Neural cell (in vitro differentiated cells): ENCODE measurements at regions not wholly inside any gene's neighbourhood (a gene's known extent, or its start where the extent isn't known, plus 50 kb on each side); places are given as distances from the start of the nearest gene placed in this dataset.

Source experiments
- H2AFZ ChIP-seq: fragments of 200-600, 300-800 bp; sonication (generic), shearing (Covaris generic); 2 replicates; pipeline ENCODE4 v1.6.0; 2014; ENCODE audit warnings: low read depth, mild to moderate bottlenecking, antibody characterized with exemption, low read length, moderate library complexity
- H3F3A ChIP-seq: fragments of 200-600 bp; shearing (Covaris generic); 2 replicates; pipeline ENCODE4 v1.6.1; 2016; ENCODE audit warnings: mild to moderate bottlenecking, moderate library complexity, mixed read lengths, antibody characterized with exemption, low read length; ENCODE audit not compliant: insufficient read depth, poor library complexity, severe bottlenecking
- H3K27ac ChIP-seq: fragments of 200-600, 300-800 bp; sonication (generic), shearing (Covaris generic); 2 replicates; pipeline ENCODE4 v1.5.1; 2014; ENCODE audit warnings: mild to moderate bottlenecking, low read length, moderate library complexity
- H3K27me3 ChIP-seq: fragments of 300-800, 200-600 bp; sonication (generic), shearing (Covaris generic); 2 replicates; pipeline ENCODE4 v1.6.0; 2014; ENCODE audit warnings: mild to moderate bottlenecking, low read depth, low read length, moderate library complexity; ENCODE audit not compliant: insufficient read depth
- H3K36me3 ChIP-seq: fragments of 300-800, 200-600 bp; sonication (generic), shearing (Covaris generic); 2 replicates; pipeline ENCODE4 v1.5.1; 2014; ENCODE audit warnings: mild to moderate bottlenecking, antibody characterized with exemption, low read length, moderate library complexity; ENCODE audit not compliant: insufficient read depth
- H3K4me2 ChIP-seq: fragments of 300-800, 200-600 bp; sonication (generic), shearing (Covaris generic); 2 replicates; pipeline ENCODE4 v1.6.0; 2014; ENCODE audit warnings: mild to moderate bottlenecking, low read length
- H3K4me3 ChIP-seq: fragments of 300-800, 200-600 bp; sonication (generic), shearing (Covaris generic); 2 replicates; pipeline ENCODE4 v1.5.1; 2014; ENCODE audit warnings: mild to moderate bottlenecking, low read length, moderate library complexity
- H3K79me2 ChIP-seq: fragments of 200-600 bp; shearing (Covaris generic); replicated peaks from 2 replicates; pipeline ENCODE4 v1.6.0; 2014; ENCODE audit warnings: mild to moderate bottlenecking, low read length, moderate library complexity; ENCODE audit not compliant: insufficient read depth
- H3K9ac ChIP-seq: fragments of 300-800, 200-600 bp; sonication (generic), shearing (Covaris generic); 2 replicates; pipeline ENCODE4 v1.6.1; 2016; ENCODE audit warnings: mild to moderate bottlenecking, low read length, mixed read lengths
- H3K9me2 ChIP-seq: fragments of 200-600 bp; shearing (Covaris generic); 2 replicates; pipeline ENCODE4 v1.6.1; 2016; ENCODE audit warnings: mild to moderate bottlenecking, low read length, mixed read lengths; ENCODE audit not compliant: insufficient read depth
- H3K9me3 ChIP-seq: fragments of 200-600, 300-800 bp; sonication (generic), shearing (Covaris generic); 2 replicates; pipeline ENCODE4 v1.6.1; 2016; ENCODE audit warnings: mild to moderate bottlenecking, mixed run types, low read length, moderate library complexity, mixed read lengths
- H4K20me1 ChIP-seq: fragments of 200-600 bp; shearing (Covaris generic); 2 replicates; pipeline ENCODE4 v1.6.1; 2016; ENCODE audit warnings: mild to moderate bottlenecking, mixed run types; ENCODE audit not compliant: insufficient read depth
- EP300 ChIP-seq: fragments of 450-650 bp; conservative IDR thresholded peaks from 2 replicates; pipeline ENCODE4 v1.6.1; 2014; ENCODE audit warnings: antibody characterized with exemption, mild to moderate bottlenecking, moderate library complexity; ENCODE audit not compliant: poor library complexity, severe bottlenecking
- EZH2 ChIP-seq: fragments of 200-600, 300-800 bp; shearing (Covaris generic), sonication (generic); IDR thresholded peaks from 2 replicates; pipeline ENCODE4 v1.6.1; 2014; ENCODE audit warnings: antibody characterized with exemption, low read length, borderline replicate concordance, mild to moderate bottlenecking; ENCODE audit not compliant: insufficient read depth, poor library complexity, severe bottlenecking
- MXI1 ChIP-seq: fragments of 450-650 bp; conservative IDR thresholded peaks from 2 replicates; pipeline ENCODE4 v1.6.1; 2014; ENCODE audit warnings: antibody characterized with exemption, mild to moderate bottlenecking; ENCODE audit not compliant: poor library complexity, severe bottlenecking
- POLR2AphosphoS5 ChIP-seq: IDR thresholded peaks from 2 replicates; pipeline ENCODE4 v1.6.1; 2012
- RAD21 ChIP-seq: fragments of 450-650 bp; conservative IDR thresholded peaks from 2 replicates; pipeline ENCODE4 v1.6.1; 2014; ENCODE audit warnings: antibody characterized with exemption, mild to moderate bottlenecking, moderate library complexity
- SMC3 ChIP-seq: fragments of 450-650 bp; conservative IDR thresholded peaks from 2 replicates; pipeline ENCODE4 v1.6.1; 2014; ENCODE audit warnings: antibody characterized with exemption, mild to moderate bottlenecking, moderate library complexity; ENCODE audit not compliant: poor library complexity
- TAF1 ChIP-seq: IDR thresholded peaks from 2 replicates; pipeline ENCODE4 v1.6.1; 2012; ENCODE audit warnings: low read depth
- TF ChIP-seq, protein P1 (sequence below): IDR thresholded peaks from 2 replicates; pipeline ENCODE4 v1.6.1; 2012; ENCODE audit warnings: borderline replicate concordance
- TF ChIP-seq, protein P2 (sequence below): fragments of 450-650 bp; IDR thresholded peaks from 2 replicates; pipeline ENCODE4 v1.5.1; 2014; ENCODE audit warnings: antibody characterized with exemption, mild to moderate bottlenecking, moderate library complexity; ENCODE audit not compliant: poor library complexity, severe bottlenecking

DNA sequence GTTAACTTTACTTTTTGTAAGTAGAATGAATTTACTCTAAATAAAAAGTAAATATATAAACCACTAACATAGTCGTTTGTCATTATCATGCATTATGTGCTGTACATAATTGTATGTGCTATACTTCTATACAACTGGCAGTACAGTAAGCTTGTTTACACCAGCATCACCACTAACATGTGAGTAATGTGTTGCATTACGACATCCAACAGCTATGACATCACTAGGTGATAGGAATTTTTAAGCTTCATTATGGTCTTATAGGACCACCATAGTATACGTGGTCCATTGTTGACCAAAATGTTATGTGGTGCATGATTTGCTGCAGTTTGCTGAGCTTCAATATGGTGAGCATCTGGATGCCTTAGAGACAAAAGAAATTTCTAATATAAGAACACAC, 819.1 kb upstream of the GRAMD2B start:
- TF ChIP-seq, protein P1, sequence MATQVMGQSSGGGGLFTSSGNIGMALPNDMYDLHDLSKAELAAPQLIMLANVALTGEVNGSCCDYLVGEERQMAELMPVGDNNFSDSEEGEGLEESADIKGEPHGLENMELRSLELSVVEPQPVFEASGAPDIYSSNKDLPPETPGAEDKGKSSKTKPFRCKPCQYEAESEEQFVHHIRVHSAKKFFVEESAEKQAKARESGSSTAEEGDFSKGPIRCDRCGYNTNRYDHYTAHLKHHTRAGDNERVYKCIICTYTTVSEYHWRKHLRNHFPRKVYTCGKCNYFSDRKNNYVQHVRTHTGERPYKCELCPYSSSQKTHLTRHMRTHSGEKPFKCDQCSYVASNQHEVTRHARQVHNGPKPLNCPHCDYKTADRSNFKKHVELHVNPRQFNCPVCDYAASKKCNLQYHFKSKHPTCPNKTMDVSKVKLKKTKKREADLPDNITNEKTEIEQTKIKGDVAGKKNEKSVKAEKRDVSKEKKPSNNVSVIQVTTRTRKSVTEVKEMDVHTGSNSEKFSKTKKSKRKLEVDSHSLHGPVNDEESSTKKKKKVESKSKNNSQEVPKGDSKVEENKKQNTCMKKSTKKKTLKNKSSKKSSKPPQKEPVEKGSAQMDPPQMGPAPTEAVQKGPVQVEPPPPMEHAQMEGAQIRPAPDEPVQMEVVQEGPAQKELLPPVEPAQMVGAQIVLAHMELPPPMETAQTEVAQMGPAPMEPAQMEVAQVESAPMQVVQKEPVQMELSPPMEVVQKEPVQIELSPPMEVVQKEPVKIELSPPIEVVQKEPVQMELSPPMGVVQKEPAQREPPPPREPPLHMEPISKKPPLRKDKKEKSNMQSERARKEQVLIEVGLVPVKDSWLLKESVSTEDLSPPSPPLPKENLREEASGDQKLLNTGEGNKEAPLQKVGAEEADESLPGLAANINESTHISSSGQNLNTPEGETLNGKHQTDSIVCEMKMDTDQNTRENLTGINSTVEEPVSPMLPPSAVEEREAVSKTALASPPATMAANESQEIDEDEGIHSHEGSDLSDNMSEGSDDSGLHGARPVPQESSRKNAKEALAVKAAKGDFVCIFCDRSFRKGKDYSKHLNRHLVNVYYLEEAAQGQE, result no peak
- TF ChIP-seq TAF1 (no peak), RAD21 (no peak), EZH2 (no peak), POLR2AphosphoS5 (no peak), SMC3 (no peak), EP300 (no peak), MXI1 (no peak)
- TF ChIP-seq, protein P2, sequence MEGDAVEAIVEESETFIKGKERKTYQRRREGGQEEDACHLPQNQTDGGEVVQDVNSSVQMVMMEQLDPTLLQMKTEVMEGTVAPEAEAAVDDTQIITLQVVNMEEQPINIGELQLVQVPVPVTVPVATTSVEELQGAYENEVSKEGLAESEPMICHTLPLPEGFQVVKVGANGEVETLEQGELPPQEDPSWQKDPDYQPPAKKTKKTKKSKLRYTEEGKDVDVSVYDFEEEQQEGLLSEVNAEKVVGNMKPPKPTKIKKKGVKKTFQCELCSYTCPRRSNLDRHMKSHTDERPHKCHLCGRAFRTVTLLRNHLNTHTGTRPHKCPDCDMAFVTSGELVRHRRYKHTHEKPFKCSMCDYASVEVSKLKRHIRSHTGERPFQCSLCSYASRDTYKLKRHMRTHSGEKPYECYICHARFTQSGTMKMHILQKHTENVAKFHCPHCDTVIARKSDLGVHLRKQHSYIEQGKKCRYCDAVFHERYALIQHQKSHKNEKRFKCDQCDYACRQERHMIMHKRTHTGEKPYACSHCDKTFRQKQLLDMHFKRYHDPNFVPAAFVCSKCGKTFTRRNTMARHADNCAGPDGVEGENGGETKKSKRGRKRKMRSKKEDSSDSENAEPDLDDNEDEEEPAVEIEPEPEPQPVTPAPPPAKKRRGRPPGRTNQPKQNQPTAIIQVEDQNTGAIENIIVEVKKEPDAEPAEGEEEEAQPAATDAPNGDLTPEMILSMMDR, result no peak
- H3K79me2 ChIP-seq, result no peaks in the 10 kb centered on the region
- H3K4me3 ChIP-seq, result no peak overlapping the region
- H3F3A ChIP-seq, result no peaks in the 10 kb centered on the region
- H3K9me3 ChIP-seq, result no peaks in the 10 kb centered on the region
- H3K27me3 ChIP-seq, result no peaks in the 10 kb centered on the region
- H3K27ac ChIP-seq, result no peak overlapping the region
- H3K9ac ChIP-seq, result no peak overlapping the region
- no peaks in the 10 kb centered on the region for H3K36me3 ChIP-seq
- no peak overlapping the region for H2AFZ ChIP-seq
- no peaks in the 10 kb centered on the region for H4K20me1 ChIP-seq
- H3K9me2 ChIP-seq, result no peaks in the 10 kb centered on the region
- H3K4me2 ChIP-seq, result no peak overlapping the region

DNA sequence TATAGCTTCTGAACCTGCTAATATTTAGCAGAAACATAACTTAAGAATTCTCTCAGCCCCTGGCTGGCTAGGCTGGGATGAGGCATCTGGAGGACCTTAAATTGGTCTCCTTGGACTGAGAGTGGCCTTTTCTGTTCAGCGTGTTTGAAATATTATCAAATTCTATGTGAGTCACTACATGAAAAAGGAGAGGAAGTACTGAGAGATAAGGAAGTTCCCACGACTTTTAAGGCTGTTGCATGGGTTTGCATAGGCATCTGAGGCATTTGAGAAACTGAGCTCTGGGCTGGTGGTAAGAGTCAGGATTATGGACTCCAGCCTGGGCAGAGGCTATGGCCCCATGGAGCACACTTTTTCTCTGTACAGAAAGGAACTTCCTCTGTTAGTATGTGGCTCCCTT, 816.2 kb upstream of the GRAMD2B start:
- H3K36me3 ChIP-seq, result no peaks in the 10 kb centered on the region
- no peak overlapping the region for H3K9ac ChIP-seq
- no peaks in the 10 kb centered on the region for H3F3A ChIP-seq
- TF ChIP-seq EZH2, result no peak
- TF ChIP-seq SMC3, result no peak
- no peak for TF ChIP-seq POLR2AphosphoS5
- no peak for TF ChIP-seq RAD21
- TF ChIP-seq EP300, result no peak
- TF ChIP-seq, protein P1, result no peak
- TF ChIP-seq MXI1, result no peak
- no peak for TF ChIP-seq TAF1
- TF ChIP-seq, protein P2, result no peak
- no peaks in the 10 kb centered on the region for H3K27me3 ChIP-seq
- no peak overlapping the region for H3K4me3 ChIP-seq
- no peaks in the 10 kb centered on the region for H3K79me2 ChIP-seq
- no peak overlapping the region for H3K27ac ChIP-seq
- no peaks in the 10 kb centered on the region for H4K20me1 ChIP-seq
- no peak overlapping the region for H2AFZ ChIP-seq
- H3K9me2 ChIP-seq, result no peaks in the 10 kb centered on the region
- no peak overlapping the region for H3K4me2 ChIP-seq
- H3K9me3 ChIP-seq, result no peaks in the 10 kb centered on the region
